ENCODE measurements at regions not wholly inside any gene's neighbourhood (a gene's known extent, or its start where the extent isn't known, plus 50 kb on each side); places are given as distances from the start of the nearest gene placed in this dataset.
A peak's percentile ranks its signal among the peaks of the same experiment; 100 is the strongest.
"Not testable (repeated sequence)": the region's sequence is repeated elsewhere in the genome, so short reads cannot be mapped to it uniquely, and the experiment has no call there.

GRCh38 chr21:28587748-28588147 lies 404.9 kb downstream of the LTN1 start:
- ATAC-seq: no peak
- Mint-ChIP-seq H3K9me3 (peaks cover 4 to 6% of the 10 kb centered on the region in 2 donors), H3K36me3 (no peaks in the 10 kb centered on the region), H3K27ac (no peak overlapping the region)
- DNase-seq (ENCODE audit: low spot score in 2 of 2): no peak

- peaks cover 4 to 6% of the 10 kb centered on the region in 2 donors for H3K9me3 Mint-ChIP-seq
- H3K36me3 Mint-ChIP-seq: peaks cover 0 to 8% of the 10 kb centered on the region in 2 donors
- DNase-seq (ENCODE audit: low spot score in 2 of 2) (no peak), ATAC-seq (no peak)
- no peak overlapping the region for H3K27ac Mint-ChIP-seq
Measured at GRCh38 chr21:28581976-28582375, 410.7 kb downstream of the LTN1 start.

- ATAC-seq; H3K27ac Mint-ChIP-seq; H3K9me3 Mint-ChIP-seq; DNase-seq (ENCODE audit: low spot score in 2 of 2): not testable (repeated sequence)
- peaks cover 0 to 10% of the 10 kb centered on the region in 2 donors for H3K36me3 Mint-ChIP-seq
Measured at GRCh38 chr21:28581311-28581731, 411.4 kb downstream of the LTN1 start.

GRCh38 chr21:28580585-28580984 lies 412.1 kb downstream of the LTN1 start:
- no peak for DNase-seq (ENCODE audit: low spot score in 2 of 2)
- no peak for ATAC-seq
- peaks cover 0 to 4% of the 10 kb centered on the region in 2 donors for H3K9me3 Mint-ChIP-seq
- peaks cover 3 to 10% of the 10 kb centered on the region in 2 donors for H3K36me3 Mint-ChIP-seq
- H3K27ac Mint-ChIP-seq: no peak overlapping the region

GRCh38 chr21:28579986-28580550 lies 412.6 kb downstream of the LTN1 start:
- no peak overlapping the region for H3K27ac Mint-ChIP-seq
- no peaks in the 10 kb centered on the region for H3K9me3 Mint-ChIP-seq
- H3K36me3 Mint-ChIP-seq: peaks cover 7 to 10% of the 10 kb centered on the region in 2 donors
- no peak for ATAC-seq
- DNase-seq (ENCODE audit: low spot score in 2 of 2): no peak

- ATAC-seq (no peak), DNase-seq (ENCODE audit: low spot score in 2 of 2) (no peak)
- peaks cover 0 to 4% of the 10 kb centered on the region in 2 donors for H3K9me3 Mint-ChIP-seq
- no peak overlapping the region for H3K27ac Mint-ChIP-seq
- peaks cover 0 to 8% of the 10 kb centered on the region in 2 donors for H3K36me3 Mint-ChIP-seq
Measured at GRCh38 chr21:28568692-28569091, 424.0 kb downstream of the LTN1 start.

GRCh38 chr21:28563933-28564332 lies 428.7 kb downstream of the LTN1 start:
- not testable (repeated sequence) for H3K27ac Mint-ChIP-seq; DNase-seq (ENCODE audit: low spot score in 2 of 2); ATAC-seq
- Mint-ChIP-seq H3K9me3 (peaks cover 0 to 11% of the 10 kb centered on the region in 2 donors), H3K36me3 (peaks cover 11 to 18% of the 10 kb centered on the region in 2 donors)

GRCh38 chr21:28561772-28562171 lies 430.9 kb downstream of the LTN1 start:
- H3K27ac Mint-ChIP-seq: no peak overlapping the region
- no peak for DNase-seq (ENCODE audit: low spot score in 2 of 2)
- H3K9me3 Mint-ChIP-seq: peaks cover 0 to 11% of the 10 kb centered on the region in 2 donors
- peaks cover 11 to 25% of the 10 kb centered on the region in 2 donors for H3K36me3 Mint-ChIP-seq
- ATAC-seq: peak in 1 of 2 donors; percentile 61

GRCh38 chr21:28554660-28555475 lies 437.8 kb downstream of the LTN1 start:
- DNase-seq (ENCODE audit: low spot score in 2 of 2) (no peak), ATAC-seq (no peak)
- no peak overlapping the region for H3K27ac Mint-ChIP-seq
- peaks cover 0 to 14% of the 10 kb centered on the region in 2 donors for H3K36me3 Mint-ChIP-seq
- no peaks in the 10 kb centered on the region for H3K9me3 Mint-ChIP-seq

GRCh38 chr21:28550057-28550825 lies 442.4 kb downstream of the LTN1 start:
- ATAC-seq (no peak), DNase-seq (ENCODE audit: low spot score in 2 of 2) (no peak)
- Mint-ChIP-seq H3K9me3 (no peaks in the 10 kb centered on the region), H3K27ac (no peak overlapping the region), H3K36me3 (peaks cover 0 to 6% of the 10 kb centered on the region in 2 donors)

GRCh38 chr21:28548291-28548690 lies 444.4 kb downstream of the LTN1 start:
- H3K36me3 Mint-ChIP-seq: no peaks in the 10 kb centered on the region
- no peak for ATAC-seq

GRCh38 chr21:28547766-28548165 lies 444.9 kb downstream of the LTN1 start:
- no peak for DNase-seq (ENCODE audit: low spot score in 2 of 2)
- no peaks in the 10 kb centered on the region for H3K9me3 Mint-ChIP-seq

More at GRCh38 chr21:28548291-28548690, 444.4 kb downstream of the LTN1 start:
- DNase-seq (ENCODE audit: low spot score in 2 of 2): no peak
- no peaks in the 10 kb centered on the region for H3K9me3 Mint-ChIP-seq
- no peak overlapping the region for H3K27ac Mint-ChIP-seq

GRCh38 chr21:28543975-28544374 lies 448.7 kb downstream of the LTN1 start:
- DNase-seq (ENCODE audit: low spot score in 2 of 2): no peak
- Mint-ChIP-seq H3K9me3 (no peaks in the 10 kb centered on the region), H3K27ac (no peak overlapping the region), H3K36me3 (no peaks in the 10 kb centered on the region)
- no peak for ATAC-seq

More at GRCh38 chr21:28547766-28548165, 444.9 kb downstream of the LTN1 start:
- Mint-ChIP-seq H3K36me3 (no peaks in the 10 kb centered on the region), H3K27ac (no peak overlapping the region)
- no peak for ATAC-seq

GRCh38 chr21:28541371-28542112 lies 451.1 kb downstream of the LTN1 start:
- Mint-ChIP-seq H3K27ac (no peak overlapping the region), H3K9me3 (no peaks in the 10 kb centered on the region), H3K36me3 (no peaks in the 10 kb centered on the region)
- DNase-seq (ENCODE audit: low spot score in 2 of 2): no peak
- no peak for ATAC-seq

GRCh38 chr21:28540514-28540913 lies 452.2 kb downstream of the LTN1 start:
- Mint-ChIP-seq H3K9me3 (no peaks in the 10 kb centered on the region), H3K36me3 (no peaks in the 10 kb centered on the region), H3K27ac (no peak overlapping the region)
- DNase-seq (ENCODE audit: low spot score in 2 of 2) (no peak), ATAC-seq (peak in 1 of 2 donors; percentile 48)

GRCh38 chr21:28539623-28539988 lies 453.1 kb downstream of the LTN1 start:
- Mint-ChIP-seq H3K36me3 (no peaks in the 10 kb centered on the region), H3K9me3 (no peaks in the 10 kb centered on the region), H3K27ac (no peak overlapping the region)
- no peak for ATAC-seq
- no peak for DNase-seq (ENCODE audit: low spot score in 2 of 2)

Data from activated naive CD4-positive, alpha-beta T cell treated with anti-CD3 and anti-CD28 coated beads, Interleukin-2, amount 50 U/mL, for 72 hours (primary cell).